GM19397 (cell line): ENCODE measurements at regions not wholly inside any gene's neighbourhood (a gene's known extent, or its start where the extent isn't known, plus 50 kb on each side); places are given as distances from the start of the nearest gene placed in this dataset.

Experiments
- ATAC-seq: cut with Tn5 transposase; IDR thresholded peaks from one replicate; pipeline ENCODE4 v1.9.1; 2021; ENCODE audit warnings: mild to moderate bottlenecking, moderate library complexity; ENCODE audit not compliant: unreplicated experiment

- ATAC-seq = no peak
These were observed 323.5 kb upstream of the NFE2L3 start for GRCh38 chr7:25828468-25828867.

GRCh38 chr7:25829663-25830062 lies 322.3 kb upstream of the NFE2L3 start:
- ATAC-seq = no peak

GRCh38 chr7:25830215-25830614 lies 321.8 kb upstream of the NFE2L3 start:
- ATAC-seq = no peak

- ATAC-seq = no peak
These were observed 320.8 kb upstream of the NFE2L3 start for GRCh38 chr7:25831062-25831691.

GRCh38 chr7:25831831-25832411 lies 320.1 kb upstream of the NFE2L3 start:
- ATAC-seq = no peak

- no peak for ATAC-seq
These were observed 319.5 kb upstream of the NFE2L3 start for GRCh38 chr7:25832456-25832855.

- no peak for ATAC-seq
These were observed 319.1 kb upstream of the NFE2L3 start for GRCh38 chr7:25832929-25833328.

- ATAC-seq = no peak
These were observed 317.9 kb upstream of the NFE2L3 start for GRCh38 chr7:25834050-25834449.

GRCh38 chr7:25835197-25835596 lies 316.8 kb upstream of the NFE2L3 start:
- ATAC-seq = no peak

- ATAC-seq = no peak
These were observed 312.8 kb upstream of the NFE2L3 start for GRCh38 chr7:25839084-25839769.

GRCh38 chr7:25840209-25840792 lies 311.7 kb upstream of the NFE2L3 start:
- no peak for ATAC-seq

- no peak for ATAC-seq
These were observed 310.4 kb upstream of the NFE2L3 start for GRCh38 chr7:25841575-25841974.

- no peak for ATAC-seq
These were observed 309.7 kb upstream of the NFE2L3 start for GRCh38 chr7:25842201-25842733.

GRCh38 chr7:25843467-25843866 lies 308.5 kb upstream of the NFE2L3 start:
- ATAC-seq = no peak

GRCh38 chr7:25844102-25844870 lies 307.7 kb upstream of the NFE2L3 start:
- ATAC-seq = no peak

GRCh38 chr7:25845464-25845863 lies 306.5 kb upstream of the NFE2L3 start:
- no peak for ATAC-seq

- ATAC-seq = no peak
These were observed 305.3 kb upstream of the NFE2L3 start for GRCh38 chr7:25846722-25847121.

GRCh38 chr7:25847336-25848070 lies 304.5 kb upstream of the NFE2L3 start:
- no peak for ATAC-seq

- no peak for ATAC-seq
These were observed 302.4 kb upstream of the NFE2L3 start for GRCh38 chr7:25849500-25850184.

GRCh38 chr7:25850216-25850615 lies 301.8 kb upstream of the NFE2L3 start:
- no peak for ATAC-seq
